ENCODE measurements at regions not wholly inside any gene's neighbourhood (a gene's known extent, or its start where the extent isn't known, plus 50 kb on each side); places are given as distances from the start of the nearest gene placed in this dataset.

DNA sequence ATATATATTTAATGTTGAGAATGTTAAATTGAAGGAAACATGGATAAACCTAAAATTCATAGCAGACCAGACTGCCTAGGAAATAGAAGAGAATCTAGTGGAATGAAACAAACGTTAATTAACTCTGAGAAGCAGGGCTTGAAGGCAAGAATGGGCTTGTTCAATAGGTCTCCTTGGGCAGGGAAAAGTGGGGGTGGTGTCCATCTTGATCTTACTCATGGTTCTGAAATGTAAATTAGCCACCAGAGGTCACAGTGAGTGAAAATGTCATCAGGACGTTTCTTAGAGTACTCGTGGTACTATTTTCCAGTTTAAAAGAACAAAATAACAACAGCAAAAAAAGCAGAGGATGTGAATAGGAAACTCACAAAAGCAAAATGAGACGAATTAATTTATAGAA, 66.8 kb upstream of the BTBD3 start:
- Histone ChIP-seq H3K4me1 (ENCODE audit: insufficient read depth, low read length) (no peaks in the 10 kb centered on the region), H3K9me3 (ENCODE audit: low read length) (no peaks in the 10 kb centered on the region), H3K4me3 (replicated peaks in 1 of 3; ENCODE audit: insufficient read depth in 1 of 3, low read depth in 2 of 3, low read length in 3 of 3) (no peak overlapping the region), H4K20me1 (ENCODE audit: insufficient read depth, low read length) (no peaks in the 10 kb centered on the region), H3K4me2 (ENCODE audit: low read depth, low read length) (no peak overlapping the region), H3K79me2 (ENCODE audit: insufficient read depth, low read length) (no peaks in the 10 kb centered on the region), H3K27ac (ENCODE audit: extremely low read length, insufficient read depth, low read length) (no peak overlapping the region), H2AFZ (ENCODE audit: low read length) (no peak overlapping the region), H3K9ac (ENCODE audit: insufficient read depth, low read depth, low read length) (no peak overlapping the region), H3K27me3 (ENCODE audit: control insufficient read depth in 1 of 2, insufficient read depth in 2 of 2, low read length in 2 of 2) (no peaks in the 10 kb centered on the region), H3K36me3 (replicated peaks in 1 of 2; ENCODE audit: control insufficient read depth in 1 of 2, insufficient read depth in 2 of 2, low read length in 2 of 2) (no peaks in the 10 kb centered on the region)
- DNase-seq (ENCODE audit: low spot score) (no peak), ATAC-seq (no peak), FAIRE-seq (no peak)
- ChIA-PET CTCF (ENCODE audit: low intra/inter-chr PET ratio, low total read pairs) (no interaction called here), POLR2A (no interaction called here)
- WGBS (ENCODE audit: low lambda C conversion rate): 0% methylated on average over 4 of the region's 4 CpGs
- BruUV-seq (replicated peaks): no TSS peak
- in situ Hi-C loops (cut with HindIII; ENCODE audit: extremely low pct_ligation_motif_present, low pct_unique_long_range_greater_than_20kb) (no loop called here), intact Hi-C loops (cut with micrococcal nuclease; ENCODE audit: unreplicated experiment) (no loop called here)
- TF ChIP-seq ZNF256 (CRISPR knock-in tag; conservative IDR thresholded peaks at IDR 0.05): no peak
- no peak for TF ChIP-seq ZNF552 (CRISPR knock-in tag; IDR thresholded peaks at IDR 0.05; ENCODE audit: borderline replicate concordance)
- TF ChIP-seq ZNF383 (CRISPR knock-in tag; IDR thresholded peaks at IDR 0.05; ENCODE audit: borderline replicate concordance): no peak
- no peak for TF ChIP-seq RARG (CRISPR knock-in tag; IDR thresholded peaks at IDR 0.05; ENCODE audit: low read depth)
- no peak for TF ChIP-seq ZNF724P (CRISPR knock-in tag; IDR thresholded peaks at IDR 0.05; ENCODE audit: borderline replicate concordance)
- TF ChIP-seq KDM4B (CRISPR knock-in tag; IDR thresholded peaks at IDR 0.05): no peak
- TF ChIP-seq, protein P1, sequence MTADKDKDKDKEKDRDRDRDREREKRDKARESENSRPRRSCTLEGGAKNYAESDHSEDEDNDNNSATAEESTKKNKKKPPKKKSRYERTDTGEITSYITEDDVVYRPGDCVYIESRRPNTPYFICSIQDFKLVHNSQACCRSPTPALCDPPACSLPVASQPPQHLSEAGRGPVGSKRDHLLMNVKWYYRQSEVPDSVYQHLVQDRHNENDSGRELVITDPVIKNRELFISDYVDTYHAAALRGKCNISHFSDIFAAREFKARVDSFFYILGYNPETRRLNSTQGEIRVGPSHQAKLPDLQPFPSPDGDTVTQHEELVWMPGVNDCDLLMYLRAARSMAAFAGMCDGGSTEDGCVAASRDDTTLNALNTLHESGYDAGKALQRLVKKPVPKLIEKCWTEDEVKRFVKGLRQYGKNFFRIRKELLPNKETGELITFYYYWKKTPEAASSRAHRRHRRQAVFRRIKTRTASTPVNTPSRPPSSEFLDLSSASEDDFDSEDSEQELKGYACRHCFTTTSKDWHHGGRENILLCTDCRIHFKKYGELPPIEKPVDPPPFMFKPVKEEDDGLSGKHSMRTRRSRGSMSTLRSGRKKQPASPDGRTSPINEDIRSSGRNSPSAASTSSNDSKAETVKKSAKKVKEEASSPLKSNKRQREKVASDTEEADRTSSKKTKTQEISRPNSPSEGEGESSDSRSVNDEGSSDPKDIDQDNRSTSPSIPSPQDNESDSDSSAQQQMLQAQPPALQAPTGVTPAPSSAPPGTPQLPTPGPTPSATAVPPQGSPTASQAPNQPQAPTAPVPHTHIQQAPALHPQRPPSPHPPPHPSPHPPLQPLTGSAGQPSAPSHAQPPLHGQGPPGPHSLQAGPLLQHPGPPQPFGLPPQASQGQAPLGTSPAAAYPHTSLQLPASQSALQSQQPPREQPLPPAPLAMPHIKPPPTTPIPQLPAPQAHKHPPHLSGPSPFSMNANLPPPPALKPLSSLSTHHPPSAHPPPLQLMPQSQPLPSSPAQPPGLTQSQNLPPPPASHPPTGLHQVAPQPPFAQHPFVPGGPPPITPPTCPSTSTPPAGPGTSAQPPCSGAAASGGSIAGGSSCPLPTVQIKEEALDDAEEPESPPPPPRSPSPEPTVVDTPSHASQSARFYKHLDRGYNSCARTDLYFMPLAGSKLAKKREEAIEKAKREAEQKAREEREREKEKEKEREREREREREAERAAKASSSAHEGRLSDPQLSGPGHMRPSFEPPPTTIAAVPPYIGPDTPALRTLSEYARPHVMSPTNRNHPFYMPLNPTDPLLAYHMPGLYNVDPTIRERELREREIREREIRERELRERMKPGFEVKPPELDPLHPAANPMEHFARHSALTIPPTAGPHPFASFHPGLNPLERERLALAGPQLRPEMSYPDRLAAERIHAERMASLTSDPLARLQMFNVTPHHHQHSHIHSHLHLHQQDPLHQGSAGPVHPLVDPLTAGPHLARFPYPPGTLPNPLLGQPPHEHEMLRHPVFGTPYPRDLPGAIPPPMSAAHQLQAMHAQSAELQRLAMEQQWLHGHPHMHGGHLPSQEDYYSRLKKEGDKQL (CRISPR knock-in tag; IDR thresholded peaks at IDR 0.05; ENCODE audit: low read depth): no peak
- TF ChIP-seq PRMT3 (CRISPR knock-in tag; IDR thresholded peaks at IDR 0.05; ENCODE audit: borderline replicate concordance, low read depth): no peak
- TF ChIP-seq MXI1 (IDR thresholded peaks at IDR 0.05; ENCODE audit: borderline replicate concordance, low read depth, low read length): no peak
- TF ChIP-seq ZNF782 (CRISPR knock-in tag; IDR thresholded peaks at IDR 0.05; ENCODE audit: borderline replicate concordance): no peak
- TF ChIP-seq MTA1 (CRISPR knock-in tag; IDR thresholded peaks at IDR 0.05; ENCODE audit: borderline replicate concordance): no peak
- no peak for TF ChIP-seq ZNF605 (CRISPR knock-in tag; IDR thresholded peaks at IDR 0.05)
- no peak for TF ChIP-seq POLR2AphosphoS5 (IDR thresholded peaks at IDR 0.05; ENCODE audit: low read depth, low read length)
- no peak for TF ChIP-seq KLF12 (CRISPR knock-in tag; IDR thresholded peaks at IDR 0.05; ENCODE audit: borderline replicate concordance)
- TF ChIP-seq, protein P2, sequence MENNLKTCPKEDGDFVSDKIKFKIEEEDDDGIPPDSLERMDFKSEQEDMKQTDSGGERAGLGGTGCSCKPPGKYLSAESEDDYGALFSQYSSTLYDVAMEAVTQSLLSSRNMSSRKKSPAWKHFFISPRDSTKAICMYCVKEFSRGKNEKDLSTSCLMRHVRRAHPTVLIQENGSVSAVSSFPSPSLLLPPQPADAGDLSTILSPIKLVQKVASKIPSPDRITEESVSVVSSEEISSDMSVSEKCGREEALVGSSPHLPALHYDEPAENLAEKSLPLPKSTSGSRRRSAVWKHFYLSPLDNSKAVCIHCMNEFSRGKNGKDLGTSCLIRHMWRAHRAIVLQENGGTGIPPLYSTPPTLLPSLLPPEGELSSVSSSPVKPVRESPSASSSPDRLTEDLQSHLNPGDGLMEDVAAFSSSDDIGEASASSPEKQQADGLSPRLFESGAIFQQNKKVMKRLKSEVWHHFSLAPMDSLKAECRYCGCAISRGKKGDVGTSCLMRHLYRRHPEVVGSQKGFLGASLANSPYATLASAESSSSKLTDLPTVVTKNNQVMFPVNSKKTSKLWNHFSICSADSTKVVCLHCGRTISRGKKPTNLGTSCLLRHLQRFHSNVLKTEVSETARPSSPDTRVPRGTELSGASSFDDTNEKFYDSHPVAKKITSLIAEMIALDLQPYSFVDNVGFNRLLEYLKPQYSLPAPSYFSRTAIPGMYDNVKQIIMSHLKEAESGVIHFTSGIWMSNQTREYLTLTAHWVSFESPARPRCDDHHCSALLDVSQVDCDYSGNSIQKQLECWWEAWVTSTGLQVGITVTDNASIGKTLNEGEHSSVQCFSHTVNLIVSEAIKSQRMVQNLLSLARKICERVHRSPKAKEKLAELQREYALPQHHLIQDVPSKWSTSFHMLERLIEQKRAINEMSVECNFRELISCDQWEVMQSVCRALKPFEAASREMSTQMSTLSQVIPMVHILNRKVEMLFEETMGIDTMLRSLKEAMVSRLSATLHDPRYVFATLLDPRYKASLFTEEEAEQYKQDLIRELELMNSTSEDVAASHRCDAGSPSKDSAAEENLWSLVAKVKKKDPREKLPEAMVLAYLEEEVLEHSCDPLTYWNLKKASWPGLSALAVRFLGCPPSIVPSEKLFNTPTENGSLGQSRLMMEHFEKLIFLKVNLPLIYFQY (CRISPR knock-in tag; IDR thresholded peaks at IDR 0.05; ENCODE audit: borderline replicate concordance): no peak
- TF ChIP-seq ZNF160 (CRISPR knock-in tag; IDR thresholded peaks at IDR 0.05): no peak
